ENCODE measurements at regions not wholly inside any gene's neighbourhood (a gene's known extent, or its start where the extent isn't known, plus 50 kb on each side); places are given as distances from the start of the nearest gene placed in this dataset.
A peak's percentile ranks its signal among the peaks of the same experiment; 100 is the strongest.
"Not testable (repeated sequence)": the region's sequence is repeated elsewhere in the genome, so short reads cannot be mapped to it uniquely, and the experiment has no call there.

- DNase-seq = no peak
These were observed 411.9 kb upstream of the SASH1 start for GRCh38 chr6:147930745-147931144.

GRCh38 chr6:147933224-147933623 lies 409.4 kb upstream of the SASH1 start:
- no peak for DNase-seq

DNA sequence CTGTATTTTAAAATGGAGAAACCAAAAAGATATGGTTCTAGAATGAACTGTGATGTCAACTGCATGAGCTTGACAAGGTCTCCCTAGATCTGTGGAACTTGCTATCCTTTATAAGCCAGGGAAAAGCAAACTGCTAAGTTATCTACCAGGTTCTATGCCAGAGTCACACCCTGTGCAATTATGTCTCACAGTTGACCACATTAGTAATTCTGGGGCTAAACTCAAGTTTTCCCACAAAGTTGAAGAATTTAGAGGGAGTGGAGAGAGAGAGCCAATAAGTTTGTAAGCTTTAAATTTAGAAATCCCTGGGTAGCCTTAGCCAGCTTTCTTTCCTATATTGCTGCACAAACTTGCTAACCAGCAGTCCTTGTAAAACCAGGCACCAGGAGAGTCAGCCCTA lies 407.0 kb upstream of the SASH1 start:
- no peak for DNase-seq

GRCh38 chr6:147936703-147937470 lies 405.8 kb upstream of the SASH1 start:
- DNase-seq = no peak

DNA sequence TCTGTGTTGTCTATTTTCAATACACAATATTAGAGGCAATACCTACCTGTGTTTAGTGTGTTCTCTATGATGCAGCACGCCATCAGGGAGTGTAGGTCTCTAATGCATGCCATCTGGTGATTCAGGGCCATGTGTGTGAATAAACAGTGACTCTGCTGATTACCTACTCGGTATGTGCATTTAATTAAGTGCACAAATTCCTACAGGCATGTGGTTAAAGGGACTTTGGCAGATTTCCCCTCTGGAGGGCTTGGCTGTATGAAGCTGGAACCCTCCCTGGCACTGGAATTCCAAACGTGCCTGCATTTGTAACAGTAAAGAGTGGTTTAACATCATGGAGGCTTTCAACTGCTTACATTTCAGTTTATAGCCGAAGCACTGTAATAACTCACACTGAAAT lies 401.5 kb upstream of the SASH1 start:
- DNase-seq = peak; percentile 87

- no peak for DNase-seq
These were observed 400.3 kb upstream of the SASH1 start for GRCh38 chr6:147942363-147942762.

DNA sequence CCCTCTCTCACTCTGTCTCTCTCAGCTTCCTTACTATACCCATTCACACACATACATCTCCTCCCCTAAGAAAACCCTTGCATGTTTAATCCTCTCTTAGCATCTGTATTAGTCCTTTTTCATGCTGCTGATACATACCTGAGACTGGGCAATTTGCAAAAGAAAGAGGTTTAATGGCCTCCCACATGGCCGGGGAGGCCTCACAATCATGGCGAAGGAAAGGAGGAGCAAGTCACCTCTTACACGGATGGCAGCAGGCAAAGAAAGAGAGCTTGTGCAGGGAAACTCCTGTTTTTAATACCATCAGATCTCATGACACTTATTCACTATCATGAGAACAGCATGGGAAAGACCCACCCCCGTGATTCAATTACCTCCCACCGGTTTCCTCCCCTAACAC lies 398.5 kb upstream of the SASH1 start:
- no peak for DNase-seq

GRCh38 chr6:147947521-147947920 lies 395.1 kb upstream of the SASH1 start:
- no peak for DNase-seq

- no peak for DNase-seq
These were observed 392.5 kb upstream of the SASH1 start for GRCh38 chr6:147949981-147950622.

- DNase-seq = no peak
These were observed 392.0 kb upstream of the SASH1 start for GRCh38 chr6:147950623-147950987.

GRCh38 chr6:147951726-147952125 lies 390.9 kb upstream of the SASH1 start:
- no peak for DNase-seq

DNA sequence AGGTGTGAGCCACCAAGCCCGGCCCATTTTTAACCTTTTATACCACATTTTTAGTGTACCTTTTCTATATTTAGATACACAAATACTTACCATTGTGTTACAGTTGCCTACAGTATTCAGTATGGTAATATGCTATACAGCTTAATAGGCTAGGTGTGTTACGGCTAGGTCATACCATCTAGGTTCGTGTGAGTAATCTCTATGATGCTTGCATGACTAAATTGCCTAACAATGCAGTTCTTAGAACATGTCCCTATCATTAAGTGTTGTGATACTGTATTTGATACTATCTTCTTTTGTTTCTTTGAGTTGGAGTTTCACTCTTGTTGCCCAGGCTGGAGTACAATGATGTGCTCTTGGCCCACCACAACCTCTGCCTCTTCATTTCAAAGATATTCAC lies 387.7 kb upstream of the SASH1 start:
- DNase-seq = no peak

DNA sequence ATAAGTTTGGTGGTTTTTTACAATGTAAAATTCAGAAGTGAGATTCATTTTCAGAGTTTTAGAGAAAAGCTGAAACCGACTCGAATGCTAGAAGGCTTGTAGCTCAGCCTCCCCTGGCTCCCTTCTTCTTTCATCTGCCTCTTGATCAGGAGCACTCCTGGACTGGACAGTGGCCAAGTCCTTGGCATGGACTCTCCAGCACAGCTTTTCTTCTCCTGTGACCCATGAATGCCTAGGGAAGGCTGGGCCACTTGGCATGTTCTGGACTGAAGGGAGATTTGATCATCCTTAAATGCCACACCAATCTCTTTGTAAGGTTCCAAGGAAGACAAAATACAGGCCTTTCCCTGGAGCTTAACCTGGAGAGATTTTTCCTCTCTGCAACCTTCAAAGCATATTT lies 384.0 kb upstream of the SASH1 start:
- no peak for DNase-seq

GRCh38 chr6:147961481-147962141 lies 381.0 kb upstream of the SASH1 start:
- DNase-seq = no peak

DNA sequence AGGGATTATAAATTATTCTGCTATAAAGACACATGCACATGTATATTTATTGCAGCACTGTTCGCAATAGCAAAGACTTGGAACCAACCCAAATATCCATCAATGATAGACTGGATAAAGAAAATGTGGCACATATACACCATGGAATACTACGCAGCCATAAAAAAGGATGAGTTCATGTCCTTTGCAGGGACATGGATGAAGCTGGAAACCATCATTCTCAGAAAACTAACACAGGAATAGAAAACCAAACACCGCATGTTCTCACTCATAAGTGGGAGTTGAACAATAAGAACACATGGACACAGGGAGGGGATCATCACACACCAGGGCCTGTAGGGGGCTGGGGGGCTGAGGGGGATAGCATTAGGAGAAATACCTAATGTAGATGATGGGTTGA lies 377.2 kb upstream of the SASH1 start:
- DNase-seq = not testable (repeated sequence)

DNA sequence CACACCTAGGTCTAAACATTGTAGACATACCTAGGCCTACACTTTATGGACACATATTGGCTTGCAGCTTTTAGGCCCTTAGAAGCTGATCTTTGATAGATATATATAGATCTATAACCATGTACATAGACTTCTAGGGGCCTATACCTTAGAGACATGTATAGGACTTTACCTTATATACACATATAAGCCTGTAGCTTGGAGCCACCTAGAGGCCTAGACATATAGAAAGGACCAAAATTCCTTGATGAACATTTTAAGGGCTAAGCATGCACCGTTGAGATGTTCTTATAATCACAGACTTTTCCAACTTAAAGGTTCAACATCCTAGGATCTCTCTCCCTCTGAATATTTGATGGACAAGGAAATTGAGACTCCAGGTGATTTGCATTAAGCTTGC lies 371.7 kb upstream of the SASH1 start:
- peak; percentile 21 for DNase-seq

- DNase-seq = peak; percentile 32
These were observed 370.2 kb upstream of the SASH1 start for GRCh38 chr6:147972448-147972847.

DNA sequence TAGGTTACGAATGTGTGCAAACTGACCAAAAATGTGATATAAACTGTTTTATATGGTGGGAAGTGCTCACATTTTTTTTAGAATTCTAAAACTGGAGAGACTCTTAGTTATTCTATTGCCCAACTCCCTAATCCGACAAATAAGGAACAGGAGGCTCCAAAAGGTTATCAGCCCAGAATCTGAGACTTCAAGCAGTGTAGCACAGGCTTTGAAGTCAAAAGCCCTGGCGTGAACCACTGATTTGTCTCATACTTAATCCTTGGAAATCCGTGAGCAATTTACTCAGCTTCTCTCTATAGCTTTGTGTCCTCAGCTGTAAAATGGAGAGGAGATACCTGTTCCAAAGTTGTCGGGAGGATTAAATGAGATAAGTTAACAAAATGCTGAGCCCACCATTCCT lies 368.8 kb upstream of the SASH1 start:
- DNase-seq = no peak

- no peak for DNase-seq
These were observed 368.3 kb upstream of the SASH1 start for GRCh38 chr6:147974376-147974775.

- no peak for DNase-seq
These were observed 364.7 kb upstream of the SASH1 start for GRCh38 chr6:147977851-147978465.

- no peak for DNase-seq
These were observed 362.7 kb upstream of the SASH1 start for GRCh38 chr6:147979966-147980365.

DNA sequence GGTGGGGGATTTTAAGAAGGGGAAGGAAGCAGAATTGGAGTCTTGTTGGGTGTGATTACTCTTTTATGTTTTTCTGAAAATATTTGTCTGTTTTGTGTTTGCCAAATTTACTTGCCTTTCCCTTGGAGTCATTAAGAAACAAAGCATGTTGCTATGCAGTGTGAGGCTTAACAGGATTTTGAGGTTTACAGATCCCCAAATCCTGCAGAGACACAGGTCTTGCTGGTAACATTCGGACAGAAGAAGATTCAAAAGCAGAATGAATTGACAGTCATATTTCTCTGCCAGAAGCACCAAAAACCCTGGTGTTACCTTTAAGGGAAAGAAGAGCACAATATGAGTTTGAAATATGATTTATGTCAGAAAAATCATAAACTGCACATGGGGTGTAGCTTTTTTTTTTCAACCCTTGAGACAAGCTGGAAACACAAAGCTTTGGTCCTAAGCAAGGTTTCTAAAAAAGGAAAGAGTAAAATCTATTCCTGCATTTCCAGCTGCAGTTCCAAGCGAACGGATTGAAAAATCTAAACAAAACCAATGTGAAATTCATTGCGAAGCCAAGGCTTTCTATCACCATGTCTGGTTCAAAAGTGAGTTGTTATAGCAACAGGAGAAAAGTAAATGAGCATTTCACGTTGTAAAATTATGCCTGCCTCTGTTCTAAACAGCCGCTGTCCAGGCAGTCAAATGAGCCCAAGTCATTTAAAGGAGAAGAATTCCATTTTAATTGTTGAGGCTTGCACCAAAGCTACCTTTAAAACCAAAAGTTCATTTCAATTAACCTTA lies 358.9 kb upstream of the SASH1 start:
- DNase-seq = no peak

GRCh38 chr6:147986846-147987245 lies 355.8 kb upstream of the SASH1 start:
- DNase-seq = peak; percentile 51

All from NCI-H2171 treated with DMSO at 0.1 percent for 48 hours (cell line).